GM18907 (cell line): ENCODE measurements at regions not wholly inside any gene's neighbourhood (a gene's known extent, or its start where the extent isn't known, plus 50 kb on each side); places are given as distances from the start of the nearest gene placed in this dataset.

Source experiments
- ATAC-seq: cut with Tn5 transposase; IDR thresholded peaks from one replicate; pipeline ENCODE4 v1.9.1; 2021; ENCODE audit warnings: mild to moderate bottlenecking, moderate library complexity; ENCODE audit not compliant: unreplicated experiment

- ATAC-seq, result no peak
These were observed 290.5 kb downstream of the SHOX2 start for GRCh38 chr3:157815739-157816138.

GRCh38 chr3:157810924-157811718, 295.1 kb downstream of the SHOX2 start:
- ATAC-seq, result no peak

GRCh38 chr3:157807280-157807679, 298.9 kb downstream of the SHOX2 start:
- ATAC-seq, result no peak

- ATAC-seq, result no peak
These were observed 300.7 kb downstream of the SHOX2 start for GRCh38 chr3:157805538-157805937.

GRCh38 chr3:157794771-157795170, 291.6 kb upstream of the VEPH1 start:
- ATAC-seq, result no peak

GRCh38 chr3:157793745-157794144, 290.5 kb upstream of the VEPH1 start:
- no peak for ATAC-seq

GRCh38 chr3:157789162-157789561, 285.9 kb upstream of the VEPH1 start:
- no peak for ATAC-seq

GRCh38 chr3:157786618-157787017, 283.4 kb upstream of the VEPH1 start:
- no peak for ATAC-seq

GRCh38 chr3:157786211-157786610, 283.0 kb upstream of the VEPH1 start:
- ATAC-seq, result no peak

- no peak for ATAC-seq
These were observed 282.0 kb upstream of the VEPH1 start for GRCh38 chr3:157785102-157785826.

GRCh38 chr3:157782236-157782635, 279.0 kb upstream of the VEPH1 start:
- ATAC-seq, result no peak

GRCh38 chr3:157776861-157777260, 273.6 kb upstream of the VEPH1 start:
- ATAC-seq, result no peak

GRCh38 chr3:157775446-157775845, 272.2 kb upstream of the VEPH1 start:
- no peak for ATAC-seq

- ATAC-seq, result no peak
These were observed 266.2 kb upstream of the VEPH1 start for GRCh38 chr3:157769378-157769777.

GRCh38 chr3:157767607-157768006, 264.4 kb upstream of the VEPH1 start:
- no peak for ATAC-seq

GRCh38 chr3:157763644-157764043, 260.4 kb upstream of the VEPH1 start:
- no peak for ATAC-seq

- ATAC-seq, result no peak
These were observed 256.1 kb upstream of the VEPH1 start for GRCh38 chr3:157759311-157759710.

GRCh38 chr3:157755233-157755632, 252.0 kb upstream of the VEPH1 start:
- ATAC-seq, result no peak

GRCh38 chr3:157754451-157754850, 251.2 kb upstream of the VEPH1 start:
- ATAC-seq, result no peak

GRCh38 chr3:157753787-157754136, 250.5 kb upstream of the VEPH1 start:
- no peak for ATAC-seq

GRCh38 chr3:157752956-157753786, 250.0 kb upstream of the VEPH1 start:
- no peak for ATAC-seq

GRCh38 chr3:157752554-157752953, 249.3 kb upstream of the VEPH1 start:
- no peak for ATAC-seq
